C1 segment of cervical spinal cord (tissue), 14 donors: ENCODE measurements at regions not wholly inside any gene's neighbourhood (a gene's known extent, or its start where the extent isn't known, plus 50 kb on each side); places are given as distances from the start of the nearest gene placed in this dataset.
"Not testable (repeated sequence)": the region's sequence is repeated elsewhere in the genome, so short reads cannot be mapped to it uniquely, and the experiment has no call there.

Source experiments
- DNase-seq, 14 donors: peaks; one replicate each; lab custom pipeline; 2025; lab: John Stamatoyannopoulos, UW

DNA sequence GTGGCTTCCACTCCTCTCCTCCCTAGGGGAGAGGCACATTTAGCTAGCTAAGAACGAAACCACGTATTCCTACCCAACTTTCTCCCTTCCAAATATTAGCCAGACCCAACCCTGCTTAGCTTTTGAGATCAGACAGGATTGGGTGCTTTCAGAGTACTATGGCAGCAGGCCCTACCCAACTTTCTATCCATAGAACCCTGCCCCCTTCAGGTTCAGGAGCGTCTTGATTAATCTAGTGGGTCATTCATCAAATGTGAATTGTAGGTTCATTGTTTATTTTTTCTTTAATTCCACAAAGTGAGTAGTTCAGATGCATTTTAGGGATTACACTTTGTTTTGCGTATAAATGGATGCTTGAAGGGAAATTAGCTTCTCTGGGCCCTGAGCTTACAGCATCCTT lies 188.3 kb downstream of the MIB1 start:
- no peak for DNase-seq

- no peak for DNase-seq
These were observed 189.6 kb downstream of the MIB1 start for GRCh38 chr18:21930177-21930576.

- no peak for DNase-seq
These were observed 193.6 kb downstream of the MIB1 start for GRCh38 chr18:21933931-21934765.

DNA sequence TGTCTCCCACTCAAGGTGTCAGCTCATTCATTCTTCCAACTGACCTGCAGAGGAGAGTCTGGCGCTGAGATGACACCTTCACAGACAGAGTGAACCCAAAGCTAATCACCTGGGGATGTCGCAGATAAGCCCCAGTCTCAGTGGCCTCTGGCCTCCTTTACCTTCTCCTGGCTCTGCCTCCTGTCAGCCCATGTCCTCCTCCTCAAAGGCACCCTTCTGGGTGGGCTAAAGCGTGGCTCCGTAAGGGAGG lies 194.1 kb downstream of the MIB1 start:
- no peak for DNase-seq

GRCh38 chr18:21943456-21943855 lies 202.9 kb downstream of the MIB1 start:
- DNase-seq = no peak

- DNase-seq = no peak
These were observed 208.9 kb downstream of the MIB1 start for GRCh38 chr18:21949326-21950015.

GRCh38 chr18:21955757-21956652 lies 213.4 kb upstream of the GATA6 start:
- DNase-seq = peak in 10 of 14 donors; percentile 4 to 63 (median 12)

- no peak for DNase-seq
These were observed 211.1 kb upstream of the GATA6 start for GRCh38 chr18:21958263-21958662.

- peak in 2 of 14 donors; percentile 6 to 17 for DNase-seq
These were observed 210.5 kb upstream of the GATA6 start for GRCh38 chr18:21958707-21959450.

DNA sequence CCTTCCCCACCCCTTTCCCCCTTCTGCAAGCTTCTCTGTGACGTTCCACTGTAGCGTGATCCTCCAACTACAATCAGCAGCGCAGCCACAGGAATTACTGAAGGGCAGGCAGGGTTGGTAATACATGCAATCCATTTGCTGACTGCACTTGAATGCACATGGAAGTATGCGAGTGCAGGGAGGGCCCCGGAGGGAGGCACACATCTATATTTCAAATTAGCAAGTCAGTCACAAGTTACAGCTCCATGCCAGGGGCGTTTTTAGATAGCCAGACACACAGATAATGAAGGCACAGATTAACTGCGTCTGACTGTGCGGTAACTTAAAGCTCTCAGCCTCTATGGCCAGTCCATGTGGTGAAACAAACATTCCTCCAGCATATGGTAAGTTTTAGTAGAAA lies 209.2 kb upstream of the GATA6 start:
- no peak for DNase-seq

DNA sequence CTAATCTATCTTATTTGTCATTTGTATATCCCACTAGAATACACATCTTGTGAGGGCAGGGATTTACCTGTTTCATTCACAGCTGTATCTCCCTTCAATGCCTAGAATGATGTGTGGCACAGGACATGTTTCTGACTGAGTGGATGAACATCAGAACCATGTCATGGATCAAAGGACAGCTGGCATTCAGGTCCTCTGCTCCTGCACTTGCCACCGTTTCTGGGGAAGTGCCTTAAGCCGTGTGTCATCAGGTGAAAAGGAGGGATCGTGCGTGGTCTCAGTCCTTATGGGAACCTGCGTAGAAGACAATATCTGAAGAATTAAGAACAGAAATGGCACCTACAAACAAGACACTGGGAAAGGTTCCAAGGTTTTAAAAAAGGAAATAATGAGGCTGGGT lies 206.1 kb upstream of the GATA6 start:
- no peak for DNase-seq

- DNase-seq = no peak
These were observed 201.1 kb upstream of the GATA6 start for GRCh38 chr18:21968338-21968737.

DNA sequence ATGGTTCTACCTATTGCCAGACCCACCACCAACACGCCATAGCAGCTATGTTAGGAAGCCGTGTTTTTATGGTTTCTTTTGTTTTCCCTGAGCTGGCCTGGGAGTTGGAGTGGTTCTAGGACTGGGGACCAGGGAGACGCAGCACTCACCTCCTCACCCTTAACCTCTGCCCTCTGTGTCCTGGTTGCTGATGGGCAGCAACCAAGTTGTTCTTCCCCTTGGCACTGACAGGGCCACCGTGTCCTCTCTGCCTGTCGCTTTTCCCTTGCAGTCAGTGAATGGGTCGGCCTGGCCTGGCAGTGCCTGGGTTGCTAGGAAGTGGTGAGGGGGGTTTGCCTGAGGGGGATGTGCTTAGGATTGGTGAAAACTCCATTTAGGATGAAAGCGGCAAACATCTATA lies 197.1 kb upstream of the GATA6 start:
- DNase-seq = no peak

GRCh38 chr18:21975954-21976353 lies 193.4 kb upstream of the GATA6 start:
- not testable (repeated sequence) for DNase-seq

DNA sequence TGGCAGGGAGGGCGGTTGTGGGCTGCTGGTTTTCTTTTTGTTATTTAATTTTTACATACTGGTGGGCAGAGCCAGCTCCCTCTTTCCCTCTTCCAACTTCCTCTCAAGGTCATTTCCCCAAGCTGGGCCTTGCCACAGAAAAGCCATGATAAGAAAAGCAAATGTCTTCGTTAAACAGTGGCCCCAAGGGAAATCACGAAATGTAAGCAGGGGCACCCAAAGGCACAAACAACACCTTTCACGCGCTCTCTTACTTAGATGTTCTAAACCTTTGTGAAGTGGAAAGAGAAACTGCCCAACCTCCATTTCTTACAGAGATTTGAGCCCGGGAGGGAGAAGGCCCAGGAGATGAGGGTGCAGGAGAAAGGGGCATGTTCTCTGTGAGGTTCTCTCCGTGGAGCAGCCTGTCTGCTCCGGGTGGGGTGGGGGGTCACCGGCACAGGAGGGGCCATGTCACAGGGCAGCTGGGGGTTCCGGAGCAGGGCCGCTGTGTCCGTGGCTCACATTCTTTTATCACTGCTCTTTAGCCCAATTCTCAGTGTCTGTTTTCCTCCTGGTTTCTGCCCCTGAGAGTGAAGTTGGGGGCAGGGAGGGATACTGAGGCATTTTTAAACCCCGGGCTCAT lies 190.7 kb upstream of the GATA6 start:
- DNase-seq = no peak

DNA sequence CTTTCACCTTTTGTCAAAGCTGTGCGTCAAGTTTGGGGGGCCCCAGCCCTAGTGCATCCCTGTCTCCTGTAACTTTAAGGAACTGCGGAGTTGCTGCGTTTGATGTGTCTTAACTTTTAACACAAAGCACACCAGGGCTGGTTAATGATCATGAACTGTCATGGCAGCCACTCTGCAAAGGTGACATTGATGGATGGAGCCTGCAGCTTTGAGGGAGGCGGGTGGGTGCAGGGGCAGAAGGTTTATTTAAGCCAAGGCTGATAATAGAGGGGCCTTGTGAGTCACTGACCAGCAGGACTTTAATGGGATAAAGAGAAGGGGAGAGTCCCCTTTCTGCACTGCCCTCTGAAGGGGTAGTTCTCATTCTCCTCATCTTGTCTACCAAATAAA lies 190.2 kb upstream of the GATA6 start:
- no peak for DNase-seq

DNA sequence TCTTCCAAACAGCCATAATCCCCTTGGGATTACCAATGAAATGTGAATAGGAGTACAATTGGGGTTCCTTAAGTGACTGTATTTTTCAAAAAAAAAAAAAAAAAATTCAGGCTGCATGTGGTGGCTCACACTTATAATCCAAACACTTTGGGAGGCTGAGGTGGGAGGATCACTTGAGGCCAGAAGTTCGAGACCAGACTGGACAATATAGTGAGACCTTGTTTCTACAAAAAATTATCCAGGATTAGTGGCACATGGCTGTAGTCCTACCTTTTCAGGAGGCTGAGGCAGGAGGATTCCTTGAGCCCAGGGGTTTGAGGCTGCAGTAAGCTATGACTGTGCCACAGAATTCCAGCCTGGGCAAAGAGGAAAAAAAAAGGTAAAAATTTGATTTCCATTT lies 189.6 kb upstream of the GATA6 start:
- no peak for DNase-seq

- DNase-seq = no peak
These were observed 188.6 kb upstream of the GATA6 start for GRCh38 chr18:21980744-21981143.

DNA sequence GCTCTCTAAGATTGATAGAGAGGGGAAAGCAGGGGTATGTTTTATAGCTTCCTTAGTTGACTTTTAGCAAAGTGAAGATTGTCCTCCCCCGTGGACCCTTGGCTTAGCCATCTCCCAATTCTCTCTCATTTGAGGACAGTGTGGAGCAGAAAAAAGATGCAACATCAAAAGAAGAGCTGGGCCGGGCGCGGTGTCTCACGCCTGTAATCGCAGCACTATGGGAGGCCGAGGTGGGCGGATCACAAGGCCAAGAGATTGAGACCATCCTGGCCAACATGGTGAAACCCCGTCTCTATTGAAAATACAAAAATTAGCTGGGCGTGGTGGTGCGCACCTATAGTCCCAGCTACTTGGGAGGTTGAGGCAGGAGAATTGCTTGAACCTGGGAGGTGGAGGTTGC lies 187.9 kb upstream of the GATA6 start:
- DNase-seq = not testable (repeated sequence)

GRCh38 chr18:21991081-21991534 lies 178.3 kb upstream of the GATA6 start:
- no peak for DNase-seq

DNA sequence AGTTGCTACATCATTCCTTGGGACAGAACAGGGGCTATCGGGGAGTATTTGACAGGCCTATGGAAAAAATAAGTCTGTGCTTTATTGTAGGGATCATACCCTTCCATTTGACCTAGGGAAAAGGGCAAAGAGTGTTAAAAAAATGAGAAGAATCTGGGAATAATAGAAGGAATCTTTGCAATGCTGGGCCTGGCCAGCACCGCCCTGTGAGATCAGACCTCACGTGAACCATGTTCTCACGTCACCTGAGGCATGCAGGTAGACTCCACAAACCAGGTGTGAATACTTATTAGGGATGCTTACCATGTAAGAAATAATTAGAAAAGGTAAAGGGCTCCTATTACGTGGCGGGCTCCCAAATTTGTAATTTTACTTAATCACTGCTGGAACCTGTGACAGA lies 177.5 kb upstream of the GATA6 start:
- no peak for DNase-seq
